ENCODE measurements at regions not wholly inside any gene's neighbourhood (a gene's known extent, or its start where the extent isn't known, plus 50 kb on each side); places are given as distances from the start of the nearest gene placed in this dataset.

- Mint-ChIP-seq H3K4me3 (no peak overlapping the region), H3K4me1 (no peaks in the 10 kb centered on the region), H3K36me3 (no peaks in the 10 kb centered on the region), H3K9me3 (no peaks in the 10 kb centered on the region), H3K27ac (no peak overlapping the region)
- no peak for ATAC-seq
- DNase-seq (ENCODE audit: low spot score in 2 of 2), result no peak
Observed at GRCh38 chr7:35333265-35333664, 79.4 kb upstream of the TBX20 start.

GRCh38 chr7:35331730-35332678, 78.1 kb upstream of the TBX20 start:
- Mint-ChIP-seq H3K27ac (no peak overlapping the region), H3K9me3 (no peaks in the 10 kb centered on the region), H3K4me3 (no peak overlapping the region), H3K36me3 (no peaks in the 10 kb centered on the region), H3K4me1 (no peaks in the 10 kb centered on the region)
- no peak for DNase-seq (ENCODE audit: low spot score in 2 of 2)
- no peak for ATAC-seq

GRCh38 chr7:35329026-35329425, 75.1 kb upstream of the TBX20 start:
- no peaks in the 10 kb centered on the region for H3K4me1 Mint-ChIP-seq
- no peak overlapping the region for H3K27ac Mint-ChIP-seq
- no peaks in the 10 kb centered on the region for H3K36me3 Mint-ChIP-seq
- DNase-seq (ENCODE audit: low spot score in 2 of 2), result no peak
- no peak overlapping the region for H3K4me3 Mint-ChIP-seq
- H3K9me3 Mint-ChIP-seq, result peaks cover 4% of the 10 kb centered on the region
- ATAC-seq, result no peak

GRCh38 chr7:35319606-35320005, 65.7 kb upstream of the TBX20 start:
- Mint-ChIP-seq H3K36me3 (no peaks in the 10 kb centered on the region), H3K27ac (no peak overlapping the region), H3K4me3 (no peak overlapping the region), H3K9me3 (peaks cover under 1% of the 10 kb centered on the region), H3K4me1 (no peaks in the 10 kb centered on the region)
- ATAC-seq (no peak), DNase-seq (ENCODE audit: low spot score in 2 of 2) (no peak)

- no peak overlapping the region for H3K27ac Mint-ChIP-seq
- no peak overlapping the region for H3K4me3 Mint-ChIP-seq
- H3K4me1 Mint-ChIP-seq, result no peaks in the 10 kb centered on the region
- DNase-seq (ENCODE audit: low spot score in 2 of 2) (no peak), ATAC-seq (no peak)
- H3K9me3 Mint-ChIP-seq, result no peaks in the 10 kb centered on the region
- H3K36me3 Mint-ChIP-seq, result no peaks in the 10 kb centered on the region
Observed at GRCh38 chr7:35316549-35316948, 62.6 kb upstream of the TBX20 start.

GRCh38 chr7:35315517-35315916, 61.6 kb upstream of the TBX20 start:
- ATAC-seq, result peak; percentile 52
- Mint-ChIP-seq H3K4me1 (no peaks in the 10 kb centered on the region), H3K36me3 (no peaks in the 10 kb centered on the region), H3K4me3 (no peak overlapping the region), H3K27ac (no peak overlapping the region), H3K9me3 (no peaks in the 10 kb centered on the region)
- DNase-seq (ENCODE audit: low spot score in 2 of 2), result no peak

GRCh38 chr7:35314354-35314753, 60.5 kb upstream of the TBX20 start:
- Mint-ChIP-seq H3K4me1 (no peaks in the 10 kb centered on the region), H3K4me3 (no peak overlapping the region), H3K27ac (no peak overlapping the region), H3K9me3 (no peaks in the 10 kb centered on the region), H3K36me3 (no peaks in the 10 kb centered on the region)
- DNase-seq (ENCODE audit: low spot score in 2 of 2), result no peak
- no peak for ATAC-seq

GRCh38 chr7:35313575-35313974, 59.7 kb upstream of the TBX20 start:
- ATAC-seq, result no peak
- H3K4me1 Mint-ChIP-seq, result no peaks in the 10 kb centered on the region

More at GRCh38 chr7:35313575-35313974, 59.7 kb upstream of the TBX20 start:
- no peaks in the 10 kb centered on the region for H3K36me3 Mint-ChIP-seq
- no peak for DNase-seq (ENCODE audit: low spot score in 2 of 2)
- no peaks in the 10 kb centered on the region for H3K9me3 Mint-ChIP-seq
- no peak overlapping the region for H3K4me3 Mint-ChIP-seq
- H3K27ac Mint-ChIP-seq, result no peak overlapping the region

All from stimulated activated effector memory CD8-positive, alpha-beta T cell treated with anti-CD3 and anti-CD28 coated beads, Interleukin-12 subunit alpha, Interleukin-12 subunit beta, amount 100 ng/mL, for 72 hours (primary cell).